Sigmoid colon (tissue), 4 donors: ENCODE measurements at regions not wholly inside any gene's neighbourhood (a gene's known extent, or its start where the extent isn't known, plus 50 kb on each side); places are given as distances from the start of the nearest gene placed in this dataset.

ENCODE experiments used
- CTCF ChIP-seq, 4 experiments: fragments of 450-650 bp in 3 of 4; fragments of 200-600 bp in 1 of 4; IDR thresholded peaks; one replicate each; pipeline ENCODE4 v1.5.1; 2016 to 2019; ENCODE audit warnings: antibody characterized with exemption in 4 of 4, mild to moderate bottlenecking in 3 of 4, moderate library complexity in 2 of 4
- EP300 ChIP-seq, 4 donors: sonication (generic); formaldehyde crosslinking; IDR thresholded peaks; one replicate each; pipeline ENCODE4 v1.6.1; 2017; ENCODE audit warnings: antibody characterized with exemption in 4 of 4

DNA sequence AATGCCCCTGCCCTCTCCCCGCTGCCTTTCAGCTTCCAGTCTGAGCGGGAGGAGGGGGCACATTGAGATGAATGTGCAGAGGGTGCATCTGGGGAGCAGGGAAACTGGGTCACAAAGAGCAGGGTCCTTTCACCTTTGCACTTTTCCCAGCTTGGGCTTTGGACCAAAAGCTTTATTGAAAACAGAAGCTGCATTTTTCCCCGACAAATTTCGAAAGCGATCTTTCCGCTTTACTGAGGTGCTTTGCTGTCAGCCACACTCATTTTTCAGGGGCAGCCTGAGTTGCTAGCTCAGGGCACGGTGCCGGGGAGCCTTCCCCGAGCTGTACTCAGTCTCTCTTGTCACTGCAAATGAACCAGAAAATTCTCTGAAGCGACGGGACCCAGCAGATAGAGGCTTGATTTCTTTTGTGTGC is 283.7 kb upstream of the SOX4 start:
- TF ChIP-seq EP300 (IDR thresholded peaks at IDR 0.05), result no peak
- TF ChIP-seq CTCF (IDR thresholded peaks at IDR 0.05), result no peak
